Activated T-cell treated with anti-CD3 and anti-CD28 coated beads, Interleukin-2, amount 50 U/mL, for 4 hours (primary cell): ENCODE measurements at regions not wholly inside any gene's neighbourhood (a gene's known extent, or its start where the extent isn't known, plus 50 kb on each side); places are given as distances from the start of the nearest gene placed in this dataset.

Experiments used
- ATAC-seq, 2 donors: fragments of 200-7000 bp; cut with Tn5 transposase; one replicate each; pipeline ENCODE4 v1.10.0; 2021
- DNase-seq: peaks from one replicate; pipeline ENCODE4 v3.0.0-alpha.2; 2020
- H3K27me3 Mint-ChIP-seq: one replicate; pipeline ENCODE4 v1.8.0; 2021; ENCODE audit warnings: low read depth, mixed read lengths
- H3K36me3 Mint-ChIP-seq: one replicate; pipeline ENCODE4 v1.8.0; 2022; ENCODE audit warnings: mixed read lengths; ENCODE audit not compliant: insufficient read depth
- H3K4me1 Mint-ChIP-seq: one replicate; pipeline ENCODE4 v1.8.0; 2021; ENCODE audit warnings: low read depth, mixed read lengths
- H3K4me3 Mint-ChIP-seq: one replicate; pipeline ENCODE4 v1.8.0; 2021; ENCODE audit warnings: mild to moderate bottlenecking, moderate library complexity, mixed read lengths
- H3K9me3 Mint-ChIP-seq: one replicate; pipeline ENCODE4 v1.8.0; 2021; ENCODE audit warnings: mixed read lengths

DNA sequence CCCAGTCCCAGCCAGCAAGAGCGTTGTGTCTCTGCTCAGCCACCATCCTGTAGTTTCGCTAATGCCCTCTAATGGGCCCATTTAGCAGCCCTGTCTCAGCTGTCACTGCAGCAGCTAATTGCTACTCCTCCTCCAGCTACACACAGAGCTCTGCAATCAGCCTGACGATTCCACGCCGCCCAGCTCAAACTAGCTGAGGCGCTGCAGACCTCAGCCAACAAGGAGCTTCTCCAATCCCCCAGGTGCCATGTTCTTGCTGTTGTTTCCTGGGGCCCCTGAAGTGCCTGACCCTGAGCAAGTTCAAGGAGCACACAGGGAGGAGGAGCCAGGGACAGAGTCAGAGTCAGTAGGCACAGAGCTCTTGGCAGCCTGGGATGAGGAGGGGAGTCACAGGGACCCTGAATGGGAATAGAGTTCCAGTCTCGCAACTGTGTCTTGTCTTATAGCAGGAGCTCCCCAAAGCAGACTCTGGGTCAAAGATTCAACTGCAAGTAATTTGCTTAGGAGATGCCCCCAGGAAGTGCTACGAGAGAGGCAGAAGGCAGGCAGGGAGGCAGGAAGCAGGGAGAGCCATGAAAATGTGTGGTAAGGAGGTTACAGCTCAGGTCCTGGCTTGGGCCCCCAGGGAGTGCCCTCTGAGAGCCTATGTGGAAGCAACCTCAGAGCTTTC is 135.8 kb upstream of the UNC5B start:
- Mint-ChIP-seq H3K27me3 (no peaks in the 10 kb centered on the region), H3K36me3 (no peaks in the 10 kb centered on the region), H3K4me3 (no peak overlapping the region), H3K9me3 (no peaks in the 10 kb centered on the region), H3K4me1 (no peaks in the 10 kb centered on the region)
- DNase-seq: no peak
- ATAC-seq: no peak

- no peak for DNase-seq
- H3K4me1 Mint-ChIP-seq: no peaks in the 10 kb centered on the region
- H3K27me3 Mint-ChIP-seq: no peaks in the 10 kb centered on the region
- no peaks in the 10 kb centered on the region for H3K9me3 Mint-ChIP-seq
- no peaks in the 10 kb centered on the region for H3K36me3 Mint-ChIP-seq
- H3K4me3 Mint-ChIP-seq: no peak overlapping the region
- ATAC-seq: no peak
These were observed 135.2 kb upstream of the UNC5B start for GRCh38 chr10:71077143-71077581.

DNA sequence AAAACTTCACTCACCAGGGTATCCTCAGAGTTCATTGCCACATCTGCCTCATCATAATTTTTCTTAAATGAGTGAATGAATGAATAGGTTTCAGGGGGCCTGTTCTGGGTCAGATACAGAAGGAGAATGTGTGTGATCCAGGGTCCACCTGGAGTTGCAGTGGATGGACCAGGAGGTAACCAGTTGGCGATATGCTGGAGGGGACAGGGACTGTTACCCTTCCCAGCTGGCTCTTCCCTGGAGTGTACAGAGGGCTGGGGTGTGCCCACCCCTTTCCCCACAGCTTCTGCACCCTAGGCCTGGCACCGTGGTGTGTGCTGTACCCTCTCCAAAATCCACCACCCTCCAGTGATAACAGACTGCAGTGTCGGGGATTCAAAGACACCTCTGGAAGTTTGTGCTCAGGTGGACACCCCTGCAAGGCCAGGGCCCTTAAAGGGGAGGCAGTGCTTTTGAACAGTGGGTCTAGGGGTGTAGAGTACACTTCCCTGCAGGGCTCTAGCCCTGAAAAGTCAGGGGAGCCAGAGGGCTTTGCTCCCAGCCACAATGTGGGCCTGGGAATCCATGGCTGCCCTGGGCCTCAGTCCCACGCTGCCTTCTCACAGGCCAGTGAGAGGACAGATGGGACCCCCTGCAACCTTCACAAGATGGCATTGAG is 134.4 kb upstream of the UNC5B start:
- ATAC-seq (no peak), DNase-seq (no peak)
- no peaks in the 10 kb centered on the region for H3K9me3 Mint-ChIP-seq
- H3K4me3 Mint-ChIP-seq: no peak overlapping the region
- H3K4me1 Mint-ChIP-seq: no peaks in the 10 kb centered on the region
- no peaks in the 10 kb centered on the region for H3K27me3 Mint-ChIP-seq
- H3K36me3 Mint-ChIP-seq: no peaks in the 10 kb centered on the region

DNA sequence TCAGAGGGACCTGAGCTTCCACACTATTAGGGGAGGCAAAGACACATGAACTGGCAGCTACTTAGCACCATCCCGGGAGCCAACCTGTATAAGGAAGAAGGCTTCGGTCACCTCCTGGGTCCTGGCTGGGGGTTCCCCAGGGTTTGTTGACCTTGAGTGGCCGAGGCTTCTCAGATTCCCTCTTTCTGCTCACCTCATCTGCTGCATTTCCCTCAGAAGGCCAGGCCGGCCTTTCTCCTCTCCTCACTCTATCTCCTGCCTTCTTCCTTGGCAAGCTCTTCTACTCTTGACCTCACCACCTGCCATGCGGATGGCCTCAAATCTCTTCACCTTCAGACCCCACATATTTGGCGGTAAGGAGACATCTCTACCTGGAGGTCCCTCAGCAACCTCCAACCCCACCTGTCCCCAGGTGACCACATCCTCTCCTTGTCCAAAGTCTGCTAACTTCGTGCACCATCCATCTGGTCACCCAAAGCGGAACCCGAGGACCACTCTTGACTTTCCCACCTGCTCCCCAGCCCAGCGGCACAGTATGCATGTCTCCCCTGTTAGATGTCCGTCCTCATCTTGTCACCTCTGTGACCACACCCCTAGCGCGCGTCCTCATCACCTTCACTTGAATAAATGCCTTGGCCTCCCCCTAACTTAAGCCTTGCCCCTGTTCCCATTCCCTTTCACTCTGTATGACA is 133.8 kb upstream of the UNC5B start:
- H3K9me3 Mint-ChIP-seq: no peaks in the 10 kb centered on the region
- no peak for ATAC-seq
- no peaks in the 10 kb centered on the region for H3K27me3 Mint-ChIP-seq
- no peaks in the 10 kb centered on the region for H3K4me1 Mint-ChIP-seq
- H3K4me3 Mint-ChIP-seq: no peak overlapping the region
- no peak for DNase-seq
- H3K36me3 Mint-ChIP-seq: no peaks in the 10 kb centered on the region

DNA sequence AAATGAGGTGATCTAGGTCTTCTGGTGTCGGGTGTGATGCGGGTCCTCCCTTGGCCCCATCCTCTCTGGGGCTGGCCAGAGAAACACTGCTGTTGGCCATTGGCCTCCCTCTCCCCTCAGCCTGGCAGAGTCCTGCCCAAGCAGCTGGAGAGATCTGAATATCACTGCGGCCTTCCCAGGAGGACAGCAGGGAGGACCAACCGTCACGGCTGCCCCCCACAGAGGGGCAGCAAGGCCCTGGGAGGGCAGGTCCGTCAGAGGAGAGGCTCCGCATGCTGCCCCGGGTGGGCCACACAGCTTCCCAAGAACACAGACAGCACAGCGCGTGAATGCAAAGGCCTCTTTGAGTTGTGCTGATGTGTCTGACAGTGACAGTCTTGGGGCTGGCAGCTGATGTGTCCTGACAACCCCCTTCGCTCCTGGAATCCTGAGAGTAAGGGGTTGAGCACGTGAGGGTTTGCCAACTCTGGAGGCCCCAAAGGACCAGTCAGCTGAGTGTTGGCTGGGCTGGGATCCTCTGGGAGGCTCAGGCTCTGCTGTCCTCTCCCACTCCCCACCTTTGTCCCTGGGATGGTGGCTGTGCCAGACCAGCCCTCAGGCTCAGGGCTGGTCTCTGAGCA is 132.5 kb upstream of the UNC5B start:
- Mint-ChIP-seq H3K4me3 (no peak overlapping the region), H3K36me3 (no peaks in the 10 kb centered on the region), H3K27me3 (peaks cover 2% of the 10 kb centered on the region), H3K9me3 (no peaks in the 10 kb centered on the region), H3K4me1 (no peaks in the 10 kb centered on the region)
- ATAC-seq: no peak
- DNase-seq: no peak

- H3K4me1 Mint-ChIP-seq: no peaks in the 10 kb centered on the region
- peaks cover 2% of the 10 kb centered on the region for H3K27me3 Mint-ChIP-seq
- DNase-seq (no peak), ATAC-seq (no peak)
- H3K36me3 Mint-ChIP-seq: no peaks in the 10 kb centered on the region
- H3K9me3 Mint-ChIP-seq: no peaks in the 10 kb centered on the region
- no peak overlapping the region for H3K4me3 Mint-ChIP-seq
These were observed 131.8 kb upstream of the UNC5B start for GRCh38 chr10:71080381-71081228.

- Mint-ChIP-seq H3K27me3 (peaks cover 2% of the 10 kb centered on the region), H3K4me3 (no peak overlapping the region), H3K4me1 (no peaks in the 10 kb centered on the region), H3K36me3 (no peaks in the 10 kb centered on the region), H3K9me3 (no peaks in the 10 kb centered on the region)
- no peak for ATAC-seq
- DNase-seq: no peak
These were observed 131.2 kb upstream of the UNC5B start for GRCh38 chr10:71081229-71081560.

DNA sequence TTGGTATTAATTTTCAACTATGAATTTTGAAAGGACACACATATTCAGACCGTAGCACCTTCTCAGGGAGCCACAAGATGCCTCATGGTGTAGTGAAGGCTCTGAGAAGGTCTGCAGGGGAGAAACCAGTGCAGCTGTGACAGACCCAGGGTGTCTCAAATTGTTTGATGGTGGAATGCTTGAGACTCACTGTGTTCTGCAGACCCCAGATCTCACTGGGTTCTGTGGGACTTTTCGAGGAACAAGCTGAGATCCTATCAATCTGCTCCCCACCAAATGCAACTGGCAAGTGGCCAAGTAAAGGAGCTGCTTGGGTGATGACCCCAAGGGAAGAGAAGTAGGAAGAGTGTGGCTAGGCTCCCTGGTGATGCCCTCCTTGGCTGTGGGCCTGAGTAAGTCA is 130.5 kb upstream of the UNC5B start:
- no peaks in the 10 kb centered on the region for H3K9me3 Mint-ChIP-seq
- peaks cover 2% of the 10 kb centered on the region for H3K27me3 Mint-ChIP-seq
- DNase-seq (no peak), ATAC-seq (no peak)
- no peaks in the 10 kb centered on the region for H3K4me1 Mint-ChIP-seq
- H3K36me3 Mint-ChIP-seq: no peaks in the 10 kb centered on the region
- H3K4me3 Mint-ChIP-seq: no peak overlapping the region

DNA sequence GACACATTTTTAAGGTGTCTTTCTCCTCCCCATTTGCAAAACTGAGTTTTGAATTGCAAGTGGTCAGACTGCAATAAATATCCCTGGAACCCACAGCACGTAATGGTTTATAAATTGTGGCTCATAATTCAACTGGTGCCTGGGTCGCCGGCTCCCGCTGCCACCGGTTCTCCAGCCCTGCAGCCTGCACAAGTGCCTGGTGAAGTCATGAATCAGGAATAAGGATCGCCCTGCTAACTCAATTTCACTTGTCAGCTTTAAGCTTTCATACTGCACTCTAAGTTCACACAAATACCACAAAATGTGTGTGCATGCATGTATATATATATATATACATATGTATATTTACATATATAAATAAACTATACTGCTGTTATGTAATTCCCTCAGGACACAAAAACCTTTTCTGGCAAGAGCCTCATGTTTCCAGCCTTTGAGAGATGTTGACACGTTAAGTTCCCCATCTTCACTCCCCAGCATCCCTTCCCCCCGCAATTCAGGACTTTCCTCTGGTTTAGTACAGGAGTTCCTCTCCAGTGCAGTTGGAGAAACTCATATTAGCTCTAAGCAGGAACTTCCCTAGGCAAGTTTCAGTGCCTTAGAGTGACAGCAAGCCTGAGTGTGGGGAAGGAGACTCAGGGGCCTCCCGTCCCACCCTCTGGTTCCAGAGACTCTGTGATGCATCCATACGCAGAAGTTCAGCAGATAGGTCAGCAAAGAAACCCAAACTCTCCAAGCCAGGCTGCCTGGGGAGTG is 129.2 kb upstream of the UNC5B start:
- DNase-seq (no peak), ATAC-seq (no peak)
- Mint-ChIP-seq H3K36me3 (no peaks in the 10 kb centered on the region), H3K4me1 (no peaks in the 10 kb centered on the region), H3K9me3 (no peaks in the 10 kb centered on the region), H3K4me3 (no peak overlapping the region), H3K27me3 (peaks cover 2% of the 10 kb centered on the region)

DNA sequence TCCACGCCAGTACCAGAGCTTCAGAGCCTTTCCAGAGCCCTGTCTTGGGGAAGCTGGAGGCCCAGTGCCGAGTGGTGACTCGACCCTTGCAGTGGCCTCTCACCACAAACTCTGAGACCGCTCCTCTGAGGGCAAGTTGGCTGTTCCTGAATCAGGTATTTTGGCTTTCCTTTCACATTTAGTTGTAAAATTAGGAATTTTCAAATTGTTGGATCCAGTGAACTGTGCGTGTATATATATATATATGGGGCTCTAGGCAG is 128.7 kb upstream of the UNC5B start:
- no peak for DNase-seq
- H3K4me3 Mint-ChIP-seq: no peak overlapping the region

DNA sequence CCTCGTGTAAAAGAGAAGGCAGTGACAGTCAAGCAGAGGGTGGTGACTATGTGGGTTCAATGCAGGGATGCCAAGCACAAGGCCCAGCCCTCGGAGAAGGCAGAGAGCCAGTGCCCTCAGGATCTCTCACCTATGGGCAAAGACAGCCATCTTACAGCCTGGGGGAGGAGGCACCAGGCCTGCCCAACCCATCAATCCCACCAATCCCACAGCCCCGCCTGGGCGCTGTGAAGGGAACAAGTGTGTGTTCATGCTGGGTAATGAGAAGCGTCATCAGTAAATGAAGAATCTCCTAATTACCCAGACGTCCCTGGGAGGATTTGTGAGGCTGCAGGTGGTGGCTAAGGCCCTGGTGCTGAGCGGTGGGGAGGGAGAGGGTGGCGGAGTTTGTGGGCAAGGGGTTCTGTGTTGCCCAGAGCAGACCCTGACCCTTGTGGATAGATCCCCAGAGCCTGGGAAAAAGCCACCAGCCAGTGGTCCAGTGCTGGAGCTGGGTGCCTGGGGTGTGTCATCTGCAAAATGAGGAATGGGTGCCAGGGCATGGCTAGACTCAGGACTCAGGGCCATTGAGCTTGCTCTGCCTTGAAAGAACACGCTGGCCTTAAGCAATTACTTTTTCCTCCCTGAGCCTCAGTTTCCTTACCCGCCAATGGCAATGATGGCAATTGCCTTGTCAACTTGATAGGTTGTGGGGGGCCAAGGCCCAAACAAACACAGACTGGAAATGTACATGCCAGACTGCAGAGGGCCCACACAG is 128.1 kb upstream of the UNC5B start:
- peaks cover 2% of the 10 kb centered on the region for H3K27me3 Mint-ChIP-seq
- no peaks in the 10 kb centered on the region for H3K9me3 Mint-ChIP-seq
- H3K36me3 Mint-ChIP-seq: no peaks in the 10 kb centered on the region
- H3K4me3 Mint-ChIP-seq: no peak overlapping the region
- ATAC-seq: no peak
- no peak for DNase-seq
- H3K4me1 Mint-ChIP-seq: no peaks in the 10 kb centered on the region

More for the DNA sequence above, 128.7 kb upstream of the UNC5B start:
- Mint-ChIP-seq H3K36me3 (no peaks in the 10 kb centered on the region), H3K4me1 (no peaks in the 10 kb centered on the region), H3K27me3 (peaks cover 2% of the 10 kb centered on the region), H3K9me3 (no peaks in the 10 kb centered on the region)
- ATAC-seq: no peak

- Mint-ChIP-seq H3K36me3 (no peaks in the 10 kb centered on the region), H3K4me3 (no peak overlapping the region), H3K9me3 (no peaks in the 10 kb centered on the region), H3K27me3 (peaks cover 2% of the 10 kb centered on the region), H3K4me1 (no peaks in the 10 kb centered on the region)
- DNase-seq: no peak
- no peak for ATAC-seq
These were observed 127.6 kb upstream of the UNC5B start for GRCh38 chr10:71084818-71085126.

- Mint-ChIP-seq H3K9me3 (no peaks in the 10 kb centered on the region), H3K4me1 (no peaks in the 10 kb centered on the region), H3K36me3 (no peaks in the 10 kb centered on the region), H3K27me3 (peaks cover 10% of the 10 kb centered on the region), H3K4me3 (no peak overlapping the region)
- ATAC-seq (no peak), DNase-seq (no peak)
These were observed 126.5 kb upstream of the UNC5B start for GRCh38 chr10:71085689-71086438.
